Coronary artery (tissue), 2 donors: ENCODE measurements at regions not wholly inside any gene's neighbourhood (a gene's known extent, or its start where the extent isn't known, plus 50 kb on each side); places are given as distances from the start of the nearest gene placed in this dataset.

Source experiments
- DNase-seq: peaks from one replicate; pipeline ENCODE4 v3.0.0-alpha.2; 2017; ENCODE audit warnings: low spot score
- H3K27ac ChIP-seq, 2 donors: fragments of 200-600 bp; sonication (generic); one replicate each; pipeline ENCODE4 v1.5.1; 2016 to 2019
- H3K4me3 ChIP-seq: fragments of 200-600 bp; sonication (generic); 2 replicates; pipeline ENCODE4 v1.5.1; 2016; ENCODE audit warnings: mild to moderate bottlenecking, moderate library complexity
- TF ChIP-seq, protein P1 (sequence below): fragments of 200-600 bp; sonication (generic); IDR thresholded peaks from one replicate; pipeline ENCODE4 v1.5.1; 2019; ENCODE audit warnings: antibody characterized with exemption

DNA sequence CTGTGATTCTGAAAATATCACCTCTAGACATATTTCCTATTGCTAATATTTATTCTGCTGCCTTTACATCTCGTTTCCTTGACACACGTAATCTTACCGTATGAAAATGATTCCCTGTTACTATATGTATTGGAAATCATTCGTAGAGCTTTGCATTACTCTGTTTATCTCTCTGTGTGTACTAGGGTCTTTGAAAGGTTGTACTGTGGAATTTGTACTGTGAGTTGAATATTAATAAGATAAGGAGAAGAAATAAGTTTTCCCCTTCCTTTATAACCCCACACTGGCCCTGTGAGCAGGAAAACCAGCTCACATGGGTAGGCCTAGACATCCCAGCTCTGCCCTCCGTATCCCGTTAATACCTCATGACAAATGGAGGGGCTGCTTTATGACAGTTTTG, 354.9 kb downstream of the KLF5 start:
- no peak overlapping the region for H3K27ac ChIP-seq
- DNase-seq = no peak
- no peak overlapping the region for H3K4me3 ChIP-seq
- TF ChIP-seq, protein P1, sequence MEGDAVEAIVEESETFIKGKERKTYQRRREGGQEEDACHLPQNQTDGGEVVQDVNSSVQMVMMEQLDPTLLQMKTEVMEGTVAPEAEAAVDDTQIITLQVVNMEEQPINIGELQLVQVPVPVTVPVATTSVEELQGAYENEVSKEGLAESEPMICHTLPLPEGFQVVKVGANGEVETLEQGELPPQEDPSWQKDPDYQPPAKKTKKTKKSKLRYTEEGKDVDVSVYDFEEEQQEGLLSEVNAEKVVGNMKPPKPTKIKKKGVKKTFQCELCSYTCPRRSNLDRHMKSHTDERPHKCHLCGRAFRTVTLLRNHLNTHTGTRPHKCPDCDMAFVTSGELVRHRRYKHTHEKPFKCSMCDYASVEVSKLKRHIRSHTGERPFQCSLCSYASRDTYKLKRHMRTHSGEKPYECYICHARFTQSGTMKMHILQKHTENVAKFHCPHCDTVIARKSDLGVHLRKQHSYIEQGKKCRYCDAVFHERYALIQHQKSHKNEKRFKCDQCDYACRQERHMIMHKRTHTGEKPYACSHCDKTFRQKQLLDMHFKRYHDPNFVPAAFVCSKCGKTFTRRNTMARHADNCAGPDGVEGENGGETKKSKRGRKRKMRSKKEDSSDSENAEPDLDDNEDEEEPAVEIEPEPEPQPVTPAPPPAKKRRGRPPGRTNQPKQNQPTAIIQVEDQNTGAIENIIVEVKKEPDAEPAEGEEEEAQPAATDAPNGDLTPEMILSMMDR = no peak

DNA sequence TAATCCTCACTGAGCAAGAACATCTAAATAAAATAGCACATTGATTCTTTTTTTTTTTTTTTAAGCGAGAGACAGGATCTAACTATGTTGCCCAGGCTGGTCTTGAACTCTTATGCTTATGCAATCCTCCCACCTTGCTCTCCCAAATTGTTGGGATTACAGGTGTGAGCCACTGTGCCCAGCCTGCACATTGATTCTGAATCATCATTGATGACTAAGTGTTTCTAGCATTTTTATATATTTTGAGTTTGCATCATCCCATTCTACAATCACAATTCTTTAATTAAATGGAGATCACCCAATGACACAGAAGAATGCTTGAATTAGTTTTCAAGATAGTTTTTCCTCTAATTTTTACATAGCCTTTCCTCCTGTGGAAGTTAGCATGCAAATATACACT, 354.1 kb downstream of the KLF5 start:
- Histone ChIP-seq H3K27ac (no peak overlapping the region), H3K4me3 (no peak overlapping the region)
- TF ChIP-seq, protein P1 = no peak
- DNase-seq = no peak

DNA sequence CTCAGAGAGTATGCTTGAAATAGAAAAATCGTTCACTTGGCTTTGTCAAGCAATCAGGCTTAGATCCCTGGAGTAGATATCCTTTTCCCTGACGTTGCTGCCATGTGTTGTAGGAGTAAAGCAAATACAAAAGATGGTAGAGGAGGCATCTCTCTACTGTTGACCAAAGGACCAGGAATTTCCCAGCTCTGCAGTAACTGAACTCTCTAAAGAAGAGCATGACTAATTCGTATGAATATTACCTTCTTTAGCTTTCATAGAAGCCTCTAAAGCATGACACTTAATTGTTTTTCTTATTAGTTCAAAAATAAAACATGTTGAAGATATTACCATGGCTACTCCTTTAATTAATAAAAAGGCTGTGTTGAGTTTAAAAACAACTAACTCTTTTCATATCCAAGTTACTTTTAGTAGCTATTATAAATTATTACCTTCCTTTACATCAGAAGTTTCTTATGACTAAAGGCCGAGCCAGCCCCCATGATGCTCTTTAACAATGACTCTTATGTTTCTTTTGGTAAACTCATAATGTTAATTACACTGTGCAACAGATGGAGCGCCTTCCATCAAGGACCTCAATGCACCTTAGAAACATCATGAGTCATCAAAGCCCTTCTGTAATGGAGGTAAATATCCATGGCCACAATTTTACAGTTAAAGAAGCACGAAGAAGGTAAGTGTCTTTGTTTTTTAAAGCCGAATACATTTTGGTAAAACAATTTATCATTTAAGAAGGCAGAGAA, 352.4 kb downstream of the KLF5 start:
- no peak for DNase-seq
- TF ChIP-seq, protein P1 = no peak
- H3K4me3 ChIP-seq = no peak overlapping the region

DNA sequence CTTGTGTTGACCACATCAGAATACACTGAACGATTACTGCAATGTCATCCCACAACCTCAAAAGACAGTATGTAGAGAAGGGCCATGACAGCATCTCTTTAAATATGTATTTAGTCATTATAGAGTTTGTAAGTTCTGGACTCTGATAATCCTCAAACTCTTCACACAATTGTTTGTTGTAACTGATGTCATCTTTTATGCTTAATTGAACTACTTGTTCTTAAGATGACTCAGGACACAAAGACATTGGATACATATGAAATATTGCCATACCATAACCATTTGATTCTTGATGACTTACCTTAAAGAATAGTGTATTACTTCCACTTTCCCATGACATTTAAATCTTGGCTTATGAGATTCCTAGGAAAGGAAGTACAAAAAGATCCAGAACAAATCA, 347.6 kb downstream of the KLF5 start:
- Histone ChIP-seq H3K27ac (no peak overlapping the region), H3K4me3 (no peak overlapping the region)
- TF ChIP-seq, protein P1 = no peak
- no peak for DNase-seq

More for the DNA sequence above, 352.4 kb downstream of the KLF5 start:
- no peak overlapping the region for H3K27ac ChIP-seq

DNA sequence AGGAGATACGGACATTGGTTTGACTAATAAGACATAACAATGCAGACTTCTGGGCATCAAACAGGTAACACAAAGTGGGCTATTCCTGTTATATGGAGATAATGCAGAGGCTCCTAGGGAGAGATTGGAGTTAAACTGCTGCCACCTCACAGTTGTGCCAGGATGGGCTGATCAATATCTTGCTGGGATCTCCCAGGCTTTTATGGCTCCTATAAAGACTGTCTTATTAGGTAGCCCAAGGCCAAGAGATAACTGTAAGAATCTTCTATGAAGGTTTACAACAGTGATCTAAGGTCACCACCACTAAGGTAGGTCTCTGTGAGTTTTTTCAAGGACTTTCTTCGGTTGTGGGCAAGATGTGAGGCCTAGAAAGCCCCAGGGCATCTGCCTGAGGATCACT, 345.8 kb downstream of the KLF5 start:
- no peak overlapping the region for H3K4me3 ChIP-seq
- no peak overlapping the region for H3K27ac ChIP-seq
- TF ChIP-seq, protein P1 = no peak
- no peak for DNase-seq

DNA sequence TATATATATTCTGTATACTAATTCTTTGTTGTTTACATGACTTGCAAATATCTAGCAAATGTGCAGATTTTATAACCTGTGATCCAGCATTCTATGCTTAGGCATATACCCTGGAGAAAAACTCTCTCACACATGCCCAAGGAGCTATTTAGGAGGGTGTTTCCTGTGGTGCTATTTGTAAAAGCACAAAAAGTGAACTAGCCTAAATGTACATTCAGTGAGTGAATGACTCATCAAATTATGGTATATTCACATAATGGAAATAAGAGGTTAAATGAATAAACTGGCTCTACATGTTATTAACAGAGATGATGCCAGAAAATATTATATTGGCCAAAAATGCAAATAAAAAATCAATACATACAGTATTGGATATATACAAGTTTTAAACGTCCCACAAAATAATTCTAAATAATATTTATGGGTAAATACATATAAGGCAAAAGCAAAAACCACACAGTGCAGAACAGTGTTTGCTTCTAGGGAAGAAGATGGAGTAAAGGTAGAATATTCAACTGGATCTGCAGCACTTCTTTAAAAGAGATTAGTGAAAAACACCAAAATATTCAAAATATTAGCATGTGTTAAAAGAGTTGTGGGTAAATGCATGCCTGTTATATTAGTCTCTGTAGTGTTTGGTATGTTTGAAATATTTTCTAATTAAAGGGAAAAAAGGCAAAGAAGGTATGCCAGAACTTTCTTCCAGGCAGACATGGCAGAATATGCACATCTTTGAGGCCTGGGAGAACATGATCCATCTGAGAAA, 344.7 kb downstream of the KLF5 start:
- TF ChIP-seq, protein P1 = no peak
- Histone ChIP-seq H3K27ac (no peak overlapping the region), H3K4me3 (no peak overlapping the region)
- no peak for DNase-seq

DNA sequence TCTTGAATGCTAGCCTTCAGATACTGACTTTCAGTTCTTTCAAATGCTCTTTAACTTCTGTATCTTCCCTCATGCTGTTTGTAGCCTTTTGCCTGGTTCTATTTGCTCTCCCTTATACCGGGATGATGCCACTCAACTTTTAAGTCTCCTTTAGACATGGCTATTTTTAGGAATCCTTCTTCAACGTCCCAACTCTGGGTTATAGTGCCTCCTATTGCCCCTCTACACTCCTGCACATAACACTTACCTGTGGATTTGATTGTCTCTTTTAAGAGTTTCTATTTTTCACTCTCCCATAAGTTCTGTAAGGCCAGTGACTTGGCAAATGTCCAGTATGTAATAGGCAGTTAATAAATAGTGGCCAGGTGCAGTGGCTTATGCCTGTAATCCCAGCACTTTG, 343.0 kb downstream of the KLF5 start:
- Histone ChIP-seq H3K4me3 (no peak overlapping the region), H3K27ac (no peak overlapping the region)
- TF ChIP-seq, protein P1 = no peak
- no peak for DNase-seq
